NCI-H2107 treated with DMSO at 0.1 percent for 48 hours (cell line): ENCODE measurements at regions not wholly inside any gene's neighbourhood (a gene's known extent, or its start where the extent isn't known, plus 50 kb on each side); places are given as distances from the start of the nearest gene placed in this dataset.

Source experiments
- DNase-seq: peaks from one replicate; lab custom pipeline; 2025; ENCODE audit not compliant: unreplicated experiment; lab: John Stamatoyannopoulos, UW

GRCh38 chr2:18900691-18901141 lies 311.3 kb upstream of the NT5C1B start:
- no peak for DNase-seq

- DNase-seq, result no peak
Observed at GRCh38 chr2:18899725-18900124, 310.4 kb upstream of the NT5C1B start.

- DNase-seq, result no peak
Observed at GRCh38 chr2:18898271-18898670, 308.9 kb upstream of the NT5C1B start.

- no peak for DNase-seq
Observed at GRCh38 chr2:18896125-18896764, 306.9 kb upstream of the NT5C1B start.

DNA sequence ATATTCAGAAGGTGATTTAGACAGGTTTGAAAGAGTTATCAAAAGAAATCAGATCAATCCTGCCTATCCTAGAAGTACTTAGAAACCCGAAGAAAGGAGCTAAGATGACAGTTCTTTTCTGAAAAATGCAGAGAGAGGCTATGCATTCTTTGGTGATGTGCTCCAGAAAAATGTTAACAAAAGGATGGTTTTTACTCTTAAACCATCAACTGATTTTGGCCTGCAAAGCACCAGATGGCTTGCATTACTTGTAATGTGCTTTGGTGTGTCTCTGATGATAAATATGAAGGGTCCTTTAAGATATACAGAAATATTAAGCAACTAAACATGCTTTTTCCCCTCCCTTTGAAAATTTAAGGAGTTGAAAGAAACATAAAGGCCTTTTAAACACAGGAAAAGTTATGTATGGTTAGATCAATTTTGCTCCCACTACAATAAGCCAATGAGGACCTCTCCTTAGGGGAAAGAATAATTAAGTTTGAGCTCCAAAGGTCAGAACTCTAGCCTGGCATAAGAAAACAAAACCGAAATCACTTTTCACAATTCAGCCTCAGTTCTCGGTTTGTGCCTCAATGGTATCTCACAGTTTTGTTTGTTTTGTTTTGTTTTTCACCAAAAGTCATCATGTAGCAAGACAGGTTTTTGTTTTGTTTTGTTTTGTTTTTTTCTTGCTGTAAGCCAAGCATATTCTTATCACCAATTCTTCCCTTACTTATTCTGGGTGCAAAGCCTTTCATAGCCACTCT lies 302.4 kb upstream of the NT5C1B start:
- no peak for DNase-seq

- no peak for DNase-seq
Observed at GRCh38 chr2:18889565-18890332, 300.4 kb upstream of the NT5C1B start.

DNA sequence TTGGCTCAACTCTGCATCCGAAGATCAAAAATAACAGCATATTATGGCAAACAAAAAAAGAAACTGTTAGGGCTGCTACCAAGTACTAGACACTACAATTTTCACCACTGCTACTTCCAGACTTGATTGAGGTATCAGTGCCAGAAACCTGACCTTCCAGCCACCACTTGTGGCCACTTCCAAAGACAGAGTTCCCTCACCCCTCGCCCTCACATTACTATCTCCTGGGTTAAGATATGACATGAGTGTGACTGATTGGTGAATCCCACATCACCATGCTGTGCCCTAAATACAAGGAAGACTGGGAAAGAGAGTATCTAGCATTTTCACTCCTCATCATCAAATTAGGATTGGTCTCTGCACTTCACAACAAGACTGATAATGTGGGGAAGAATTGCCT lies 296.1 kb upstream of the NT5C1B start:
- no peak for DNase-seq

DNA sequence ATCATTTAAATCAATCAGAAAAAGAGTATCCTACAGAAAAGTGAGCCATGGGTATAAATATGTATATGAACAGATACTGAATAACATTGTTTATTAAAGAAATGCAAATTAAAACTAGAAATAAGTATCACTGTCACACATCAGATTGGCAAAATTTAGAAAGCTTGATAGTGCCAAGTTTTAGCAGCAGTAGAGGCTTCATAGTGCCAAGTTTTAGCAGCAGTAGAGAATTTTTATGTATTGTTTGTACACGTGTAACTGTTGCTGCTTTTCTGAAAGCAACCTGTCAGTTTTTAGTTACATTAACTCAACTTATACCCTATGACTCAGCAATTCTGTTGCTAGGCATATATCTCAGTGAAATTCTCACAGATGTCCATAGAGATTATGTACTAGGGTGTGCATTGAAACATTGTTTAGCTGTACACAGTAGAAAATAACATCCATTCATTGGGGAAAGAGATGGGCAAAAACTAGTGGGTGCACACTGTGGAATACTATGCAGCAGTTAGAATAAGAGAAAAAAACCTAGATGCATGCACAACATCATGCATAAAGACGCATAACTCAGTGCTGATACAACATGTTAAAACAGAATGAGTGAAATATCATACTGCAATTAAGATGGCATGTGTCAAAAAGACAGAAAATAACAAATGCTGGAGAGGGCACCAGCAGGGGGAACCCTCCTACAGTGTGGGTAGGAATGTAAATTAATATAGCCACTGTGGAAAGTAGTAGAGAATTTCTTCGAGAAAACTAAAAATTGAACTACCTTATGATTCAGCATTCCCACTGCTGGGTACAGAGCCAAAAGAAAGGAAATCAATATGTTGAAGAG lies 294.5 kb upstream of the NT5C1B start:
- no peak for DNase-seq

DNA sequence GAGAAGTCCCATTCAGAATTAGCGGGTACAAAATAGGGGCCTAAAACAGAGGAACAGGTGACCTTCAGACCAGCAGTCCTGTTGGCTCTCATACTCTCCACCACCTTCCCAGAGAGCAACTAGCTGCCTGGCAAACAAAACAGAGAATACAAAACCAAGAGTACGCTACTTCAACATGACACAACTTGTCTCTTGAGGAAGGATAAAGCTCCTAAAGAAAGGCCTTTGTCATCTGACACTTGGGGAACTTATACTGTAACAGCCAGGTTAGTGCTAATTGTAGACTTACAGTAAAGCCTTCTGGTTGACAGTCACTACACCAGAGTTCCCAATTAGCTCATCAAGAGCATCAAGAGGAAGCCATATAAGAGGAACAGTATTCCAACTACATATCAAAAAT lies 282.1 kb upstream of the NT5C1B start:
- peak; percentile 5 for DNase-seq

GRCh38 chr2:18870307-18870706 lies 280.9 kb upstream of the NT5C1B start:
- no peak for DNase-seq

DNA sequence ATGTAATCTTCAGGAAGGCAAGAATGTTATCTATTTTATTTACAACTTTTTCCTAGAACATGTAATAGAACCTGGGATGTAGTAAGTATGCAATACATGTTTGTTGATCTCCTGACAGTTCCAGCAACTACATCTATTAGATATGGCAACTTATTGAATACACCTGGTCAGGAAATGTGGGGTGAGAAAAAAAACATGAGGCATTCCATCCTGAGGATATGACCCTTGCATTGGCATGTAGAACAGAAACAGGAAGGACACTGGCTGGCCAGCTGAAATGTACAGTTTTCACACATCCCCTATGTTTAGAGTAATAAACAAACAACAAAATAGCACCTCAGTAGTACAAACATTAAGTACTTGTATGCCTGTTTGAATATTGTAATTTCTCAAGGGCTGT lies 272.6 kb upstream of the NT5C1B start:
- no peak for DNase-seq

GRCh38 chr2:18860179-18860578 lies 270.8 kb upstream of the NT5C1B start:
- no peak for DNase-seq

DNA sequence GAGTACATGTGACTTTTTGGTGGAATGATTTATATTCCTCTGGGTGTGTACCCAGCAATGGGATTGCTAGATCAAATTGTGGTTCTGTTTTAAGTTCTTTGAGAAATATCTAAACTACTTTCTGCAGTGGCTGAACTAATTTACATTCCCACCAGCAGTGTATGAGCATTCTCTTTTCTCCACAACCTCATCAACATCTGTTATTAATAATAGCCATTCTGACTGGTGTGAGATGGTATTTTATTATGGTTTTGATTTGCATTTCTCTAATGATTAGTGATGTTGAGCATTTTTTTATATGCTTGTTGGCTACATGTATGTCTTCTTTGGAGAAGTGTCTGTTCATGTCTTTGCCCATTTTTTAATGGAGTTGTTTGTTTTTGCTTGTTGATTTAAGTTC lies 267.4 kb upstream of the NT5C1B start:
- DNase-seq, result no peak

DNA sequence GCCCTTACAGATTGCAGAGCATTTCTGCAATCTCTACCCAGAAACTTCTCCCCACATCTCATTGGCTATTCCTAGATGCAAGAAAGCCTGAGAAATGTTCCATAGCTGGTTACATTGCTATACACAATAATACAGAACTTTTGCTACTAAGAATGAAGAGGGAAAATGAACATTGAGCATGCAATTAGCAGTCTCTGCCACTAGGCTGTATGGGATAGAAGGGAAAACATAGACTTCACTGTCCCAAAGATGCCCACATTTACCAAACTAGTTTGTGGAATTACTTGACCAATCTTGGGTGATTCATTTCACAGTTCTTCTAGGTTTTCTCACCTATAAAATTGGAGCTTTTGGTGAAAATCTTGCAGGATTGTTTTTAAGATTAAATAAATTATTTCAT lies 265.7 kb upstream of the NT5C1B start:
- DNase-seq, result no peak

DNA sequence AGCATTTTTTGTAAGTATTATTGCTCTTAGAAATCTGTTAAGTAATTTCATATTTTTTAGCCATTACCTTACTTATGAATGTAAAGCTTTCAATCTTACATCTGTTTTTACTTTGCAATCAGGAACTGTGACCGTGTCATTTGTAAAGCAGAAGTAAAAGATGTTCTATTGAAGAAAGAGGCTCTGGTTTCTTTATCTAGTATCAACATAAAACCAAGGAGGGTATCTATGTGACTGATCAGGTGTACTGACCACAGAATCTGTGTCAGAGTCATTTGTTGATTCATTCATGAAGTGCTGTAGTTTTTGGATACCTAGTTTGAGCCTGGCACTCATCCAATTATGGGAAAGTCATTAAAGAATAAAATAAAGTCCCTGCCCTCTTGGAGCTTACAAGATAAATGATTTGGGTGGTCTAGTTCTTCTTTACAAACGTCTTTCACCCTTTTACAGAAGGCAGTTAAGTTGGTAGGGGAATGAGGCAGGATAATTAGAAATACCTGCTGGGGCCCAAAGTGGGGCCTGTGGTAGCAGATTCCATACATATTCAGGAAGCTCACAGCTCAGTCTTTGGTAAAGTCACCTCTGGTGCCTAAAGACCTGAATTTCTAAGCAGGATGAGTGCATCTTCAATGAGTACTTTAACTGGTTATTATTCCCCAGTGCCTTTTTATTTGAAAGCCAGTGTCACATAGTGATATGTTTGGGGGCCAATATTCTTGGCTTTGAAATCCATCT lies 260.6 kb upstream of the NT5C1B start:
- no peak for DNase-seq

DNA sequence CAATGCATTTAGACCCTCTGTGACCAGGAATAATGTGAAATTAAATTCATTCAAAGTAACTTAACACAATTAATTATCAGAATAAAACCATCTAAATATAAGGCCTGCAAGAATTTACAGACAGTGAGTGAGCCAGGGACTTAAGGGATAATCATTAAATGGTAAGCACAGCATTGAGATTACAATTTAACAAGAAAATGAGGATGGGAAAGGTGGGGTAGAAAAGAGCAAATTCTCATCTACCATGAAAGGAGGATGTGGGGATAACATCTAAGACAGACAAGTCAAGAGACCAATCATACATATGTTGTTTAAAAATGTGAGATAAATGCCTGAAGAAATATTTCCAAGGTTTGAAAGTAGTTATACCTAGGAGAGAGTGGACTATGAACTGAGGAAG lies 259.3 kb upstream of the NT5C1B start:
- DNase-seq, result no peak

GRCh38 chr2:18845854-18846445 lies 256.6 kb upstream of the NT5C1B start:
- DNase-seq, result no peak

DNA sequence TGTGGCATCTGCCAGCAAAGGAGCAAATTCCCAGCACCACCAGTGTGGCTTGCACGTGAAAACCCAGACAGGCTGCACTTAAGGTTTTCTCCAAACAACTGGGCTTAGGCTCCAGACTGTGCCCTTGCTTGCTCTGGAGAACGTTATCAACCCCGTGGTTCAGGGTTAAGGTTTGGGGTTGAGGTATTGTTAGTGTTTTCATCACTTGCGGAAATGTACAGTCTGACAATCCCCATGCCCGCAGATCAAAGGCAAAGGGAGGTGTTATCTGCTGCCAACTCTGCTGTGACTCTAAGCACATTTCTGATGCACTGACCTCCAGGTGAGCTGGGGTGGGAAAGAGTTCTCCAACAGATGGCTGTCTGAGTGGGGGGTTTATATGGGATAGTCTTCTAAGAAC lies 253.5 kb upstream of the NT5C1B start:
- DNase-seq, result no peak

DNA sequence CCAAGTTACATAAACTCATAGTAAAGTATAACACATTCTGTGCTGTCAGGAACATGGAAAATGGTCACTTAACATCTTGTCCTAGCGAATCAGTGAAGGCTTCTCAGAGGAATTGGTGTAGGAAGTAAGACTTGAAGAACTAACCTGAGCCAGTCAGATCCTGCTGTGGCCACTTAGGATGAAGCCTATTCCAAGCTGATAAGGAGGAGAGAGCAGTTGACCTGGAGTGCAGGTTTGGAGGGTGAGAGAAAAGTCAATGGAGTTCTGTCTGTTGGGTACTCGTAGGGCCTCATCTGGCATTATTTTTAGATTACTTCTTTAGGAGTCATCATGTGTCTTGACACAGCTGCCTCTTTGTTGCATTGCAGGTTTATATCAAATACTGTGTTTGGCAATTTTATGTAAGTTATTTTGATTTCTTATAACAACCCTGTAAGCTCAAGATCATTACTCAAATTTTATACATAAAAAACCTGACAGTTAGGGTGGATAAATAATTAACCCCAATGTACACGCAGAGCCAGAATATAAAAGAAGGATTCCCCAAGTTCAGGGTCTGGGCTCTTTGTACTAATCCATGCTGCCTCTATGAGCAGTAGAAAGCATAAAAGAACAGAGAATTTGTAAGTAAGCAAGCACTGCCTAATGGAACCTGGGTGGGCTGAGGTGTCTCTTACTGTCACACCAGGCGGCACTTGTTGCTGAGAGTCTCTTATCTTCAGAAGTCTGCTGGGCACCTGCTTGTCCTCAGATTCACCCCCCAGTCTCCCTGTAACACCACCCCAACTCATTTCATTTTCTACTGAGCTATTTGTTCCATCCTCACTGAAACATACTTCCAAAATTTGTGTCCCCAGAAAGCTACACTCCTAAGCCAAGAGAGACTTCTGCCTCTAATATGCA lies 252.1 kb upstream of the NT5C1B start:
- DNase-seq, result no peak
